SU-DHL-6 (cell line): ENCODE measurements at regions not wholly inside any gene's neighbourhood (a gene's known extent, or its start where the extent isn't known, plus 50 kb on each side); places are given as distances from the start of the nearest gene placed in this dataset.
A peak's percentile ranks its signal among the peaks of the same experiment; 100 is the strongest.

Experiments
- H2AFZ ChIP-seq: fragments of 200-600 bp; sonication (generic); 2 replicates; pipeline ENCODE4 v1.6.1; 2014; ENCODE audit warnings: low read depth, mild to moderate bottlenecking, moderate library complexity, mixed read lengths, antibody characterized with exemption, low read length; ENCODE audit not compliant: severe bottlenecking
- H3F3A ChIP-seq: fragments of 200-600 bp; shearing (Covaris generic); 2 replicates; pipeline ENCODE4 v1.6.0; 2016; ENCODE audit warnings: antibody characterized with exemption, mild to moderate bottlenecking; ENCODE audit not compliant: insufficient read depth
- H3K27ac ChIP-seq: fragments of 200-600 bp; sonication (generic); 2 replicates; pipeline ENCODE4 v1.5.1; 2016; ENCODE audit warnings: low read depth, mild to moderate bottlenecking, low read length, moderate library complexity, mixed read lengths
- H3K27me3 ChIP-seq: fragments of 200-600 bp; sonication (generic), shearing (Covaris generic); 2 replicates; pipeline ENCODE4 v1.6.0; 2014; ENCODE audit warnings: mild to moderate bottlenecking, low read length
- H3K36me3 ChIP-seq: fragments of 200-600 bp; sonication (generic); 2 replicates; pipeline ENCODE4 v1.6.1; 2014; ENCODE audit warnings: mild to moderate bottlenecking, low read length, mixed read lengths
- H3K4me2 ChIP-seq: fragments of 300-600, 200-600 bp; shearing (Covaris generic), sonication (generic); 2 replicates; pipeline ENCODE4 v1.6.0; 2014; ENCODE audit warnings: low read length, low read depth, mild to moderate bottlenecking; ENCODE audit not compliant: poor library complexity, severe bottlenecking
- H3K4me3 ChIP-seq: fragments of 200-600 bp; sonication (generic); 2 replicates; pipeline ENCODE4 v1.5.1; 2014; ENCODE audit warnings: antibody characterized with exemption, low read length, mild to moderate bottlenecking, mixed read lengths; ENCODE audit not compliant: insufficient read depth, poor library complexity, severe bottlenecking
- H3K79me2 ChIP-seq: fragments of 200-600 bp; sonication (generic); 2 replicates; pipeline ENCODE4 v1.6.1; 2014; ENCODE audit warnings: mild to moderate bottlenecking, low read length, moderate library complexity; ENCODE audit not compliant: insufficient read depth
- H3K9ac ChIP-seq: fragments of 200-600 bp; sonication (generic); 2 replicates; pipeline ENCODE4 v1.7.0; 2014; ENCODE audit warnings: mild to moderate bottlenecking, low read length
- H3K9me2 ChIP-seq: fragments of 200-600 bp; sonication (generic); replicated peaks from 2 replicates; pipeline ENCODE4 v1.6.1; 2014; ENCODE audit warnings: low read length; ENCODE audit not compliant: insufficient read depth
- H3K9me3 ChIP-seq: fragments of 200-600 bp; sonication (generic); 2 replicates; pipeline ENCODE4 v1.6.1; 2014; ENCODE audit warnings: low read length, mixed read lengths; ENCODE audit not compliant: insufficient read depth
- H4K20me1 ChIP-seq: fragments of 200-600 bp; sonication (generic); 2 replicates; pipeline ENCODE4 v1.6.1; 2014; ENCODE audit warnings: low read depth, mild to moderate bottlenecking, antibody characterized with exemption, low read length, moderate library complexity, mixed read lengths
- CTCF ChIP-seq: fragments of 200-600 bp; sonication (generic); IDR thresholded peaks from one replicate; pipeline ENCODE4 v1.5.1; 2017; ENCODE audit warnings: antibody characterized with exemption, mild to moderate bottlenecking, low read length, moderate library complexity; ENCODE audit not compliant: insufficient read depth, poor library complexity, severe bottlenecking
- EZH2phosphoT487 ChIP-seq: fragments of 200-600 bp; sonication (generic), shearing (Covaris generic); conservative IDR thresholded peaks from 2 replicates; pipeline ENCODE4 v1.6.1; 2018; ENCODE audit warnings: mild to moderate bottlenecking, antibody characterized with exemption, low read length, moderate library complexity, mixed read lengths

GRCh38 chr9:110048403-110048975 is 159.5 kb downstream of the C9orf152 start:
- peak overlapping the region; percentile 89 for H3K4me3 ChIP-seq
- H3K36me3 ChIP-seq = peaks cover 12% of the 10 kb centered on the region; the same call in 1 of the 2 replicates
- no peaks in the 10 kb centered on the region for H3K9me2 ChIP-seq
- TF ChIP-seq EZH2phosphoT487 (no peak), CTCF (no peak)
- H3F3A ChIP-seq = 0 out of 2 replicates have a peak, but pooled peaks cover 8% of the 10 kb centered on the region
- peaks cover 50% of the 10 kb centered on the region for H3K79me2 ChIP-seq
- peak overlapping the region; percentile 94 for H3K9ac ChIP-seq
- peak overlapping the region; percentile 95 for H3K4me2 ChIP-seq
- no peaks in the 10 kb centered on the region for H3K9me3 ChIP-seq
- H3K27ac ChIP-seq = peak overlapping the region; percentile 72
- peak overlapping the region; percentile 69 for H2AFZ ChIP-seq
- peaks cover 7% of the 10 kb centered on the region for H4K20me1 ChIP-seq
- no peaks in the 10 kb centered on the region for H3K27me3 ChIP-seq

- Histone ChIP-seq H4K20me1 (peaks cover 7% of the 10 kb centered on the region), H3K4me2 (peak overlapping the region; percentile 95), H3K36me3 (peaks cover 12% of the 10 kb centered on the region; the same call in 1 of the 2 replicates), H3K4me3 (peak overlapping the region; percentile 89), H3K9me2 (no peaks in the 10 kb centered on the region), H2AFZ (no peak overlapping the region), H3K9ac (peak overlapping the region; percentile 94), H3K9me3 (no peaks in the 10 kb centered on the region), H3F3A (0 out of 2 replicates have a peak, but pooled peaks cover 8% of the 10 kb centered on the region), H3K27ac (peak overlapping the region; percentile 72), H3K79me2 (peaks cover 56% of the 10 kb centered on the region), H3K27me3 (no peaks in the 10 kb centered on the region)
- TF ChIP-seq CTCF (no peak), EZH2phosphoT487 (no peak)
Measured at GRCh38 chr9:110048976-110049698, 158.8 kb downstream of the C9orf152 start.

- Histone ChIP-seq H3K27me3 (no peaks in the 10 kb centered on the region), H3K9ac (peak overlapping the region; percentile 94), H2AFZ (no peak overlapping the region), H4K20me1 (peaks cover 7% of the 10 kb centered on the region), H3K27ac (peak overlapping the region; percentile 72), H3K4me2 (peak overlapping the region; percentile 95), H3K79me2 (peaks cover 64% of the 10 kb centered on the region), H3K9me3 (no peaks in the 10 kb centered on the region), H3K36me3 (peaks cover 12% of the 10 kb centered on the region; the same call in 1 of the 2 replicates), H3K9me2 (no peaks in the 10 kb centered on the region), H3F3A (0 out of 2 replicates have a peak, but pooled peaks cover 8% of the 10 kb centered on the region), H3K4me3 (peak overlapping the region; percentile 89)
- TF ChIP-seq CTCF = no peak
- TF ChIP-seq EZH2phosphoT487 = no peak
Measured at GRCh38 chr9:110049699-110050450, 158.1 kb downstream of the C9orf152 start.
